AG09309 (cell line): ENCODE measurements at regions not wholly inside any gene's neighbourhood (a gene's known extent, or its start where the extent isn't known, plus 50 kb on each side); places are given as distances from the start of the nearest gene placed in this dataset.
A peak's percentile ranks its signal among the peaks of the same experiment; 100 is the strongest.

Experiments
- DNase-seq: peaks from one replicate; pipeline ENCODE4 v3.0.0-alpha.2; 2010; ENCODE audit warnings: low read depth
- H3K4me3 ChIP-seq: 2 replicates; pipeline ENCODE4 v1.5.1; 2011; ENCODE audit warnings: mild to moderate bottlenecking, low read depth, low read length, moderate library complexity; ENCODE audit not compliant: control insufficient read depth
- CTCF ChIP-seq: IDR thresholded peaks from 2 replicates; pipeline ENCODE4 v1.5.1; 2011; ENCODE audit warnings: mild to moderate bottlenecking, low read depth, low read length, inconsistent platforms; ENCODE audit not compliant: insufficient read depth, control insufficient read depth; ENCODE audit errors: missing control alignments

- no peak for DNase-seq
- no peak overlapping the region for H3K4me3 ChIP-seq
- TF ChIP-seq CTCF, result no peak
Observed at GRCh38 chr3:194249323-194250097, 101.6 kb downstream of the CPN2 start.

- DNase-seq, result peak; percentile 20
- no peak overlapping the region for H3K4me3 ChIP-seq
- no peak for TF ChIP-seq CTCF
Observed at GRCh38 chr3:194250098-194251002, 100.8 kb downstream of the CPN2 start.

- DNase-seq, result no peak
- TF ChIP-seq CTCF, result no peak
- H3K4me3 ChIP-seq, result no peak overlapping the region
Observed at GRCh38 chr3:194251007-194251406, 100.1 kb downstream of the CPN2 start.

- TF ChIP-seq CTCF, result no peak
- H3K4me3 ChIP-seq, result no peak overlapping the region
- no peak for DNase-seq
Observed at GRCh38 chr3:194251461-194251860, 99.7 kb downstream of the CPN2 start.

- no peak overlapping the region for H3K4me3 ChIP-seq
- no peak for DNase-seq
- TF ChIP-seq CTCF, result no peak
Observed at GRCh38 chr3:194251891-194252560, 99.1 kb downstream of the CPN2 start.

GRCh38 chr3:194253270-194253669, 97.9 kb downstream of the CPN2 start:
- no peak for DNase-seq
- no peak for TF ChIP-seq CTCF
- no peak overlapping the region for H3K4me3 ChIP-seq
